Lower leg skin (tissue), 4 donors: ENCODE measurements at regions not wholly inside any gene's neighbourhood (a gene's known extent, or its start where the extent isn't known, plus 50 kb on each side); places are given as distances from the start of the nearest gene placed in this dataset.
A peak's percentile ranks its signal among the peaks of the same experiment; 100 is the strongest.
"Not testable (repeated sequence)": the region's sequence is repeated elsewhere in the genome, so short reads cannot be mapped to it uniquely, and the experiment has no call there.

ENCODE experiments used
- DNase-seq, 2 donors: peaks; one replicate each; pipeline ENCODE4 v3.0.0-alpha.2; 2019; ENCODE audit warnings: low spot score in 2 of 2
- H3K4me3 ChIP-seq: fragments of 200-600 bp; sonication (generic); 2 replicates; pipeline ENCODE4 v1.5.1; 2017; ENCODE audit warnings: mild to moderate bottlenecking, low read depth; ENCODE audit not compliant: poor library complexity, severe bottlenecking
- CTCF ChIP-seq, 3 donors: fragments of 450-650 bp; IDR thresholded peaks; one replicate each; pipeline ENCODE4 v1.5.1; 2016; ENCODE audit warnings: antibody characterized with exemption in 3 of 3, mild to moderate bottlenecking in 3 of 3, moderate library complexity in 2 of 3
- POLR2A ChIP-seq, 2 donors: fragments of 450-650 bp; IDR thresholded peaks; one replicate each; pipeline ENCODE4 v1.6.1; 2016 to 2017; ENCODE audit warnings: antibody characterized with exemption in 2 of 2, mild to moderate bottlenecking in 1 of 2, moderate library complexity in 1 of 2
- WGBS, 2 donors: methylation state at CpG; one replicate each; pipeline ENCODE4 v1.1.5; 2018; 5-methylcytosine and 5-hydroxymethylcytosine counted together
- intact Hi-C: fragments of 100-400 bp; cut with DNase I; formaldehyde crosslinking; loops from one replicate; pipeline ENCODE4 v1.15.0; 2023; ENCODE audit warnings: low total_unique reads

- 71 to 94% methylated on average over 3 of the region's 3 CpGs for WGBS, 2 donors
- intact Hi-C loops = no loop called here
- no peak for DNase-seq
- no peak overlapping the region for H3K4me3 ChIP-seq
- no peak for TF ChIP-seq POLR2A (IDR thresholded peaks at IDR 0.05)
- TF ChIP-seq CTCF (IDR thresholded peaks at IDR 0.05) = no peak
Measured at GRCh38 chr13:87322386-87322785, 348.8 kb upstream of the SLITRK5 start.

GRCh38 chr13:87324558-87324957 is 346.6 kb upstream of the SLITRK5 start:
- 82% methylated on average over 3 of the region's 3 CpGs for WGBS, 2 donors
- H3K4me3 ChIP-seq = no peak overlapping the region
- no peak for DNase-seq
- intact Hi-C loops = no loop called here
- TF ChIP-seq CTCF (IDR thresholded peaks at IDR 0.05) = no peak
- no peak for TF ChIP-seq POLR2A (IDR thresholded peaks at IDR 0.05)

GRCh38 chr13:87331178-87331577 is 340.0 kb upstream of the SLITRK5 start:
- 31 to 37% methylated on average over 3 of the region's 3 CpGs for WGBS, 2 donors
- intact Hi-C loops = no loop called here

GRCh38 chr13:87333599-87333998 is 337.6 kb upstream of the SLITRK5 start:
- DNase-seq = no peak
- TF ChIP-seq POLR2A (IDR thresholded peaks at IDR 0.05) = no peak
- no peak for TF ChIP-seq CTCF (IDR thresholded peaks at IDR 0.05)
- intact Hi-C loops = no loop called here
- no peak overlapping the region for H3K4me3 ChIP-seq
- WGBS, 2 donors = 74 to 76% methylated on average over 5 of the region's 5 CpGs

More at GRCh38 chr13:87331178-87331577, 340.0 kb upstream of the SLITRK5 start:
- TF ChIP-seq POLR2A (IDR thresholded peaks at IDR 0.05) (no peak), CTCF (IDR thresholded peaks at IDR 0.05) (no peak)
- H3K4me3 ChIP-seq = no peak overlapping the region
- peak in 1 of 2 donors; percentile 51 for DNase-seq

GRCh38 chr13:87334176-87334575 is 337.0 kb upstream of the SLITRK5 start:
- DNase-seq = no peak
- no peak overlapping the region for H3K4me3 ChIP-seq
- 95 to 97% methylated on average over 8 of the region's 8 CpGs for WGBS, 2 donors
- intact Hi-C loops = no loop called here
- TF ChIP-seq POLR2A (IDR thresholded peaks at IDR 0.05) = no peak
- TF ChIP-seq CTCF (IDR thresholded peaks at IDR 0.05) = no peak

- intact Hi-C loops, H3K4me3 ChIP-seq, DNase-seq: not testable (repeated sequence)
- 72 to 76% methylated on average over 8 of the region's 8 CpGs for WGBS, 2 donors
Measured at GRCh38 chr13:87336346-87336889, 334.8 kb upstream of the SLITRK5 start.
